ENCODE measurements at regions not wholly inside any gene's neighbourhood (a gene's known extent, or its start where the extent isn't known, plus 50 kb on each side); places are given as distances from the start of the nearest gene placed in this dataset.

DNA sequence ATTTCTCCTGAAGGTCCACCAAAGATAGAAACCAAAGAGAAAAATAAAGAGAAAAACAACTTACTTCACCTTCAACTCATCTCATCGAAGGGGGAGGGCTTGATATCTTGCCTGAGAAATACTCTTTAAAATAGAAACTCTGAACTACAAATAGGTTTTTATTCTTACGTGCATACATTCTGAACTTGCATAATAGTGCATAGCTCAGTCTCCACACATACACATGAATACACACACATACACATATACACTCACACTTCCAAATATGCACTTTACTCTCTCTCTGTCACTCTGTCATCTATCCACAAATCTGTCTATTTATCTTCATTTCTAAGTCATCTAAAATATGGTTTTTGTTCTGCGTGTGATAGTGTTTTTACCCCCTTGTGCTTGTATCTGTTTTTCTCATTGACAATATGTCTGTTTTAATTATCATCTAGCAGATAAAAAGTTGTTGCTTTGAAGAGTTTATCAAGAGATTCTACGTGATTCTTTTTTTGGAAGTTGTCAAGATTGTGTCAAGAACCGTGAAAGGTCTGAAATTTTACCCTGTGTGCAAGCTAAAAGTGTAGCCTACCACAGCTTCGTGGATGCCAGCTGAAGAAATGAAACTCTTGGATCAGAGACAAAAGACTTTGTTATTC lies 468.8 kb downstream of the EPM2A start:
- no peaks in the 10 kb centered on the region for H3K36me3 ChIP-seq
- H3K4me1 ChIP-seq: no peaks in the 10 kb centered on the region
- no peak overlapping the region for H3K27ac ChIP-seq
- H3K27me3 ChIP-seq: no peaks in the 10 kb centered on the region
- H3K4me3 ChIP-seq: no peak overlapping the region
- TF ChIP-seq, protein P1, sequence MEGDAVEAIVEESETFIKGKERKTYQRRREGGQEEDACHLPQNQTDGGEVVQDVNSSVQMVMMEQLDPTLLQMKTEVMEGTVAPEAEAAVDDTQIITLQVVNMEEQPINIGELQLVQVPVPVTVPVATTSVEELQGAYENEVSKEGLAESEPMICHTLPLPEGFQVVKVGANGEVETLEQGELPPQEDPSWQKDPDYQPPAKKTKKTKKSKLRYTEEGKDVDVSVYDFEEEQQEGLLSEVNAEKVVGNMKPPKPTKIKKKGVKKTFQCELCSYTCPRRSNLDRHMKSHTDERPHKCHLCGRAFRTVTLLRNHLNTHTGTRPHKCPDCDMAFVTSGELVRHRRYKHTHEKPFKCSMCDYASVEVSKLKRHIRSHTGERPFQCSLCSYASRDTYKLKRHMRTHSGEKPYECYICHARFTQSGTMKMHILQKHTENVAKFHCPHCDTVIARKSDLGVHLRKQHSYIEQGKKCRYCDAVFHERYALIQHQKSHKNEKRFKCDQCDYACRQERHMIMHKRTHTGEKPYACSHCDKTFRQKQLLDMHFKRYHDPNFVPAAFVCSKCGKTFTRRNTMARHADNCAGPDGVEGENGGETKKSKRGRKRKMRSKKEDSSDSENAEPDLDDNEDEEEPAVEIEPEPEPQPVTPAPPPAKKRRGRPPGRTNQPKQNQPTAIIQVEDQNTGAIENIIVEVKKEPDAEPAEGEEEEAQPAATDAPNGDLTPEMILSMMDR (IDR thresholded peaks at IDR 0.05): no peak
- no peaks in the 10 kb centered on the region for H3K9me3 ChIP-seq
- no peak for DNase-seq (ENCODE audit: low spot score)

DNA sequence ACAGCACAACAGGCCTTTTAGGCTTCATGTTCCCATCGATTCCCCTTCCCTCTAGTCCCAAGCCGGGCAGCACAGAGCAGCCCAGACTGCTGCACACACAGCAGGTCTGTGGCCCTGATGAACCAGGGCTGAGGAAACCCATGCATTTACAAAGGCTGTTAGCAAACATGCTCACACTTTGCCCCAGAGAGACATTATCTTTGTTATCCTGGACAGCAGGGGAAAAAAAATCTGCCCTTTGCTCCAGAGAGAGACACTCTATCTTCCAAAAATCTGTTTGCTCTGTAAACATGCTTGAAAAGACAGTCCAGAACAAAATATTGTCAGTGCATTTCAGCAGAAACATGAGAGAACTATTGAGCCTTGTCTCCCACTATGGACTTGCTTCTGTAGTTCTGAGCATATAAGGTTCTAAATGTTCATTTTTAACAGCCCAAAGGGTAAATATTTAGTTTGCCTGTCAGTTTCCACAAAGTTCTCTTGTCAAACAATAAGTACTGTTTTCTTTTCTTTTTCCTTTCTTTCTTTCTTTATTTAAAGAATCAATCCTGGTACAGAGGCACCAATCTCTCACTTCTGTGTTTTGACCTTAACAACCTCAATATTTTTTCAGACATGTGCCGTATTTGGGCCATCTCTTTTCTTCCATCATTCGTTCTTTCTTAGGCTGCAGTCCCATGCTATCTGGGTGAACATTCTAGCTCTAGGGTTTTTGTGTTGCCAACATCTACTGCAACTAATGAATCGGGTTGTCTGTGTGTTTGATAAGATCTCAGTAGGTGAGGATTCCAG lies 468.0 kb downstream of the EPM2A start:
- Histone ChIP-seq H3K27me3 (no peaks in the 10 kb centered on the region), H3K36me3 (no peaks in the 10 kb centered on the region), H3K4me1 (no peaks in the 10 kb centered on the region), H3K9me3 (no peaks in the 10 kb centered on the region), H3K27ac (no peak overlapping the region), H3K4me3 (no peak overlapping the region)
- TF ChIP-seq, protein P1 (IDR thresholded peaks at IDR 0.05): no peak
- no peak for DNase-seq (ENCODE audit: low spot score)

DNA sequence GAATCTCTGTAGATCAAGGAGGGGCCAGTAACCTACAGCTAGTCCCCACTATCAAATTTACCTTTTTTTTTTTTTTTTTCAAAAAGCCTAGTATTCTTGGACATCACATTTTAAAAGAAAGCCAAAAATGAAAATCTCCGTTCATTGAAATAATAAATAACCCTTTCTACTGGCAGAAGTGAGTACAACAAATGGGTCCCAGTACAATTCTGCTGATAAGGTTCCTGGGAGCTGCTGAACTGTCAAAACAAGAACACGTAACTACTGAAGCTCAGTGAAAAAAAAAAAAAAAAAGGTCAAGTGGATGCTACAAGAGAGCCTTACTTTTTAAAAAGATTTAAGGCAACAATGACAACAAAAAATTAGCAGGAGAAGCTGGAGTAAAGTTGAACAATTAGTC lies 464.9 kb downstream of the EPM2A start:
- Histone ChIP-seq H3K27me3 (no peaks in the 10 kb centered on the region), H3K36me3 (no peaks in the 10 kb centered on the region), H3K4me1 (no peaks in the 10 kb centered on the region), H3K9me3 (no peaks in the 10 kb centered on the region), H3K27ac (no peak overlapping the region), H3K4me3 (no peak overlapping the region)
- TF ChIP-seq, protein P1 (IDR thresholded peaks at IDR 0.05): no peak
- DNase-seq (ENCODE audit: low spot score): no peak

DNA sequence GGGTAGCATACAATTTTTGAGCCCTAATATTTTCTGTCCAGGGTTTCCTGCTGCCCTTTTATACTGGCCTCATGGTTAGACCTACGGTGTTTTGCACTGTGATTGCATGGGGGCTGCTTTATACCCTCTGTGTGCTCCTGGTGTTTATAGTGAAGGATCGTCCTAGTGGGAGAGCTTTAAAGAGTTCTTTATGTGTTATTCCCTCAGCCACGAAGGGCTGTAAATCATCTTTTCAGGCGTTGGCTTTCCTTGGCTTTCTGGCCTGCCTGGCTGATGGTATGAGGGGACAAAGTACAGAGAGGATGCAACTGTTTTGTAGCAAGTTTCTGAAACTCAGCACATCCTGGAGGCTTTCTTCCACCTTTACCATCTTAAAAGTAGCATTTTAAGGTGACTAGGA lies 464.3 kb downstream of the EPM2A start:
- no peaks in the 10 kb centered on the region for H3K27me3 ChIP-seq
- no peaks in the 10 kb centered on the region for H3K4me1 ChIP-seq
- H3K4me3 ChIP-seq: no peak overlapping the region
- no peaks in the 10 kb centered on the region for H3K36me3 ChIP-seq
- TF ChIP-seq, protein P1 (IDR thresholded peaks at IDR 0.05): no peak
- no peak for DNase-seq (ENCODE audit: low spot score)
- H3K27ac ChIP-seq: no peak overlapping the region
- no peaks in the 10 kb centered on the region for H3K9me3 ChIP-seq

DNA sequence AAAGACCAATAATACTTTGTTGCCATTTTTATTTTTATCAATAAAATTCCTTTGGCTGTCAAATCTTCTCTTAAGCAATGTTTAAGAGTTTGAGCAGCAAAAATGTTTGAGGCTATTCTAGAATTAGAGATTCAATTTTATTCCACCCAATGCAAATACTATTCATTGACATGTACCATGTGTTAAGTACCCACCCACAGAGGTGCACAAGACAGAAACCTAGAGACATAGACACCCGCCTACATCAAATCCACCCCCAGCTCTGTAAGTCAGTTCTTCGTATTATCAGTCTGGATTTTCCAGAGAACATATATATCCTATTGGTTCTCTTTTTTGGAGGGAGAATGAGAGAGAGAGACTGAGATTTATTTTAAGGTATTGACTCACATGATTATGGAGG lies 463.7 kb downstream of the EPM2A start:
- H3K9me3 ChIP-seq: no peaks in the 10 kb centered on the region
- DNase-seq (ENCODE audit: low spot score): no peak
- TF ChIP-seq, protein P1 (IDR thresholded peaks at IDR 0.05): no peak
- no peak overlapping the region for H3K27ac ChIP-seq
- no peaks in the 10 kb centered on the region for H3K27me3 ChIP-seq
- no peaks in the 10 kb centered on the region for H3K36me3 ChIP-seq
- H3K4me3 ChIP-seq: no peak overlapping the region
- no peaks in the 10 kb centered on the region for H3K4me1 ChIP-seq
